Right lobe of liver (tissue), 6 donors: ENCODE measurements at regions not wholly inside any gene's neighbourhood (a gene's known extent, or its start where the extent isn't known, plus 50 kb on each side); places are given as distances from the start of the nearest gene placed in this dataset.
"Not testable (repeated sequence)": the region's sequence is repeated elsewhere in the genome, so short reads cannot be mapped to it uniquely, and the experiment has no call there.

Source experiments
- ATAC-seq, 4 donors: fragments of 200-7000 bp; cut with Tn5 transposase; one replicate each; pipeline ENCODE4 v1.9.1; 2020; ENCODE audit warnings: mild to moderate bottlenecking in 4 of 4, moderate library complexity in 4 of 4
- DNase-seq, 3 donors: peaks; one replicate each; pipeline ENCODE4 v3.0.0-alpha.2; 2020
- H3K27ac ChIP-seq, 3 donors: fragments of 200-600 bp; one replicate each; pipeline ENCODE4 v1.8.0; 2022
- H3K27me3 ChIP-seq, 2 donors: fragments of 200-600 bp; one replicate each; pipeline ENCODE4 v1.8.0; 2022
- H3K36me3 ChIP-seq, 4 donors: fragments of 200-600 bp; sonication (generic) in 1 of 4; one replicate each; pipeline versions ENCODE4 v1.5.1 to v1.8.0; 2017 to 2022; ENCODE audit warnings: control low read depth in 1 of 4
- H3K4me1 ChIP-seq, 4 donors: fragments of 200-600 bp; sonication (generic) in 1 of 4; one replicate each; pipeline versions ENCODE4 v1.5.1 to v1.8.0; 2017 to 2022; ENCODE audit warnings: control low read depth in 1 of 4
- H3K4me3 ChIP-seq, 3 donors: fragments of 200-600 bp; one replicate each; pipeline ENCODE4 v1.8.0; 2022
- H3K9me3 ChIP-seq, 4 donors: fragments of 200-600 bp; sonication (generic) in 1 of 4; one replicate each; pipeline versions ENCODE4 v1.5.1 to v1.8.0; 2017 to 2022; ENCODE audit warnings: control low read depth in 1 of 4
- CTCF ChIP-seq, 4 donors: fragments of 200-600 bp in 3 of 4; fragments of 450-650 bp in 1 of 4; IDR thresholded peaks; one replicate each; pipeline versions ENCODE4 v1.5.1 to v1.8.0; 2016 to 2022; ENCODE audit warnings: antibody characterized with exemption in 4 of 4, mild to moderate bottlenecking in 2 of 4
- POLR2A ChIP-seq: fragments of 450-650 bp; IDR thresholded peaks from one replicate; pipeline ENCODE4 v1.6.1; 2017; ENCODE audit warnings: antibody characterized with exemption, mild to moderate bottlenecking
- WGBS: methylation state at CpG from one replicate; pipeline ENCODE4 v1.1.6; 2018; ENCODE audit warnings: low coverage, low lambda C conversion rate; ENCODE audit not compliant: insufficient coverage; ENCODE audit errors: missing lambda C conversion rate; 5-methylcytosine and 5-hydroxymethylcytosine counted together
- intact Hi-C, 2 donors: fragments of 100-400 bp; cut with DNase I; formaldehyde crosslinking; loops; one replicate each; pipeline versions ENCODE4 v1.11.2 to v1.14.1; 2022
- donor health status: DM: no; HTN: yes; CAD: no.
- donor health status: DM: no; HTN: no; CAD: no.
- donor health status: DM: no; HTN: no; CAD: no.
- donor health status: DM: no; HTN: yes; CAD: no.
- donor health status: DM: no; HTN: yes; CAD: no.

DNA sequence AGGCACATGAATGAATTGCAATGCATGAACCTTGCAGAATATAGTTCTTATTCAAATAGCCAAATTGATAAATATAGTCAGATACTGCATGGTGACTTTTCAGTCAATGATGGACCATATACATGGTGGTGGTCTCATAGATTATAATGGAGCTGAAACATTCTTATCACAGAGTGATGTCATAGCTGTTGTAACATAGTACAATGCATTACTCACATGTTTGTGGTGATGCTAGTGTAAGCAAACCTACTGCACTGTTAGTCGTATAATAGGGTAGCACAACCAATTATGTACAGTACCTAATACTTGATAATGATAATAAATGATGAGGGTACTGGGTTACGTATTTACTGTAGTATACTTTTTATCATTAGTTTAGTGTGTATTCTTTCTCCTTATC is 280.3 kb downstream of the BCAT1 start:
- H3K4me3 ChIP-seq = no peak overlapping the region
- intact Hi-C loops = no loop called here
- TF ChIP-seq CTCF (IDR thresholded peaks at IDR 0.05) (no peak), POLR2A (no peak)
- DNase-seq (no peak), ATAC-seq (no peak)
- H3K9me3 ChIP-seq = no peaks in the 10 kb centered on the region
- 88% methylated on average over 2 of the region's 2 CpGs for whole genome bisulfite sequencing
- no peaks in the 10 kb centered on the region for H3K4me1 ChIP-seq
- H3K27ac ChIP-seq = no peak overlapping the region
- H3K27me3 ChIP-seq = no peaks in the 10 kb centered on the region
- no peaks in the 10 kb centered on the region for H3K36me3 ChIP-seq

- no peaks in the 10 kb centered on the region for H3K36me3 ChIP-seq
- DNase-seq (no peak), ATAC-seq (no peak)
- H3K27ac ChIP-seq = no peak overlapping the region
- intact Hi-C loops = no loop called here
- TF ChIP-seq POLR2A = no peak
- no peak for TF ChIP-seq CTCF (IDR thresholded peaks at IDR 0.05)
- WGBS = 90% methylated on average over 7 of the region's 9 CpGs
- no peaks in the 10 kb centered on the region for H3K9me3 ChIP-seq
- H3K27me3 ChIP-seq = no peaks in the 10 kb centered on the region
- H3K4me3 ChIP-seq = no peak overlapping the region
- peaks cover 0 to 13% (median 0%) of the 10 kb centered on the region in 4 donors for H3K4me1 ChIP-seq
These were observed 284.6 kb downstream of the BCAT1 start for GRCh38 chr12:24664161-24664880.

GRCh38 chr12:24661657-24662096 is 287.2 kb downstream of the BCAT1 start:
- peak overlapping the region in 2 of 3 donors; percentile 2 to 52 for H3K27ac ChIP-seq

DNA sequence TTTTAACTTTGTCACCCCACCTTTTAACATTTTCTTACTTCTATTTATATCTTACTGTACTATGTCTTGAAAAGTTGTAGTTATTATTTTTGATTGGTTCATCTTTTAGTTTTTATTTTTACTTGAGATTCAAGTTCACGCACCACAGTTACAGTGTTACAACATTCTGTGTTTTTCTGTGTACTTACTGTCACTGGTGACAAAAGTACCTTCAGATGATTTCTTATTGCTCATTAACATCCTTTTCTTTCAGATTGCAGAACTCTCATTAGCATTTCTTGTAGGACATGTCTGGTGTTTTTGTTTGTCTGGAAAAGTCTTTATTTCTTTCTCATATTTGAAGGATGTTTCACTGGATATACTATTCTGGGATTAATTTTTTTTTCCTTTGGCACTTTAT is 289.9 kb downstream of the BCAT1 start:
- Histone ChIP-seq H3K27me3 (no peaks in the 10 kb centered on the region), H3K9me3 (no peaks in the 10 kb centered on the region), H3K4me1 (peaks cover 0 to 13% (median 0%) of the 10 kb centered on the region in 4 donors), H3K27ac (no peak overlapping the region), H3K4me3 (no peak overlapping the region), H3K36me3 (no peaks in the 10 kb centered on the region)
- 50% methylated on average over 1 of the region's 1 CpG for WGBS
- intact Hi-C loops = no loop called here
- TF ChIP-seq POLR2A (no peak), CTCF (IDR thresholded peaks at IDR 0.05) (no peak)
- ATAC-seq (no peak), DNase-seq (no peak)

More at GRCh38 chr12:24661657-24662096, 287.2 kb downstream of the BCAT1 start:
- no peaks in the 10 kb centered on the region for H3K9me3 ChIP-seq
- peaks cover 0 to 13% (median 0%) of the 10 kb centered on the region in 4 donors for H3K4me1 ChIP-seq
- H3K36me3 ChIP-seq = no peaks in the 10 kb centered on the region
- DNase-seq (peak; percentile 86 to 95 (median 90)), ATAC-seq (peak; percentile 99)
- intact Hi-C loops = no loop called here
- TF ChIP-seq CTCF (IDR thresholded peaks at IDR 0.05) (peak in 2 of 4 donors; percentile 3 to 7), POLR2A (no peak)
- 10% methylated on average over 4 of the region's 5 CpGs for WGBS
- H3K27me3 ChIP-seq = no peaks in the 10 kb centered on the region
- H3K4me3 ChIP-seq = peak overlapping the region in 1 of 3 donors; percentile 22

GRCh38 chr12:24654344-24654743 is 294.6 kb downstream of the BCAT1 start:
- H3K36me3 ChIP-seq, intact Hi-C loops, H3K9me3 ChIP-seq, H3K27me3 ChIP-seq, H3K27ac ChIP-seq, ATAC-seq, H3K4me1 ChIP-seq, DNase-seq, H3K4me3 ChIP-seq: not testable (repeated sequence)
- WGBS = 71% methylated on average over 1 of the region's 4 CpGs
